Activated CD4-positive, alpha-beta T cell treated with anti-CD3 and anti-CD28 coated beads, Interleukin-2, amount 10 ng/mL, durations not matched to agents 7 days and 5 days (primary cell): ENCODE measurements at regions not wholly inside any gene's neighbourhood (a gene's known extent, or its start where the extent isn't known, plus 50 kb on each side); places are given as distances from the start of the nearest gene placed in this dataset.

ENCODE experiments used
- CTCF ChIA-PET: fragments of 350-600 bp; sonication (Branson Sonifier 250); formaldehyde crosslinking; loops from one replicate; lab custom pipeline; 2021; ENCODE audit warnings: antibody characterized with exemption; lab: Charles Lee
- POLR2A ChIA-PET: fragments of 350-600 bp; sonication (Branson Sonifier 250); formaldehyde crosslinking; loops from one replicate; lab custom pipeline; 2021; ENCODE audit warnings: antibody characterized with exemption; lab: Charles Lee
- DNase-seq: peaks from one replicate; pipeline ENCODE4 v3.0.0-alpha.2; 2020
- H3K27ac Mint-ChIP-seq: one replicate; pipeline ENCODE4 v1.8.0; 2021; ENCODE audit warnings: mild to moderate bottlenecking, moderate library complexity, mixed read lengths
- H3K27me3 Mint-ChIP-seq: one replicate; pipeline ENCODE4 v1.8.0; 2021; ENCODE audit warnings: mixed read lengths
- H3K36me3 Mint-ChIP-seq: one replicate; pipeline ENCODE4 v1.8.0; 2021; ENCODE audit warnings: low read depth, mixed read lengths
- H3K4me1 Mint-ChIP-seq: one replicate; pipeline ENCODE4 v1.8.0; 2021; ENCODE audit warnings: mixed read lengths
- H3K4me3 Mint-ChIP-seq: one replicate; pipeline ENCODE4 v1.8.0; 2021; ENCODE audit warnings: mild to moderate bottlenecking, moderate library complexity, mixed read lengths
- H3K9me3 Mint-ChIP-seq: one replicate; pipeline ENCODE4 v1.8.0; 2021; ENCODE audit warnings: mixed read lengths

DNA sequence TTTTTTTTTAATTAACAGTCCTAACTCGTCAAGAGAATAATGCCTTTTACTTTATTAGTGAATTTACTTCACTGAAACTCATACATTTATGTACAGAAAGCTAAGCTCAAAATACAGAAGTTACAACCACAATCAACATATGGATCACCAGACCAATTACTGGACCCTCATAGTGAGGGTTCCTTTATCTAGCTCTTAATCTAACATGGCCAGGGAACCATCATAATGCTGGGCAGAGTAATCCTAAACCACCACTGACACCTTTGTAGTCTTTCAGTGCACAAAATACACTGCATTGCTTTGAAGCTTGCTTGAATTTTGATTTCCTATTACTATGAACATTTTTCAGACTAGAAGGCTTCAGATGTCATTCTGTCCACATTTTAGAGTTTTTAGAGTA lies 1406.6 kb upstream of the PCDH9 start:
- no peak for DNase-seq
- no peaks in the 10 kb centered on the region for H3K4me1 Mint-ChIP-seq
- peaks cover 4% of the 10 kb centered on the region for H3K9me3 Mint-ChIP-seq
- H3K4me3 Mint-ChIP-seq, result no peak overlapping the region
- ChIA-PET CTCF (no interaction called here), POLR2A (no interaction called here)
- H3K27me3 Mint-ChIP-seq, result no peaks in the 10 kb centered on the region
- H3K27ac Mint-ChIP-seq, result no peak overlapping the region
- H3K36me3 Mint-ChIP-seq, result no peaks in the 10 kb centered on the region

DNA sequence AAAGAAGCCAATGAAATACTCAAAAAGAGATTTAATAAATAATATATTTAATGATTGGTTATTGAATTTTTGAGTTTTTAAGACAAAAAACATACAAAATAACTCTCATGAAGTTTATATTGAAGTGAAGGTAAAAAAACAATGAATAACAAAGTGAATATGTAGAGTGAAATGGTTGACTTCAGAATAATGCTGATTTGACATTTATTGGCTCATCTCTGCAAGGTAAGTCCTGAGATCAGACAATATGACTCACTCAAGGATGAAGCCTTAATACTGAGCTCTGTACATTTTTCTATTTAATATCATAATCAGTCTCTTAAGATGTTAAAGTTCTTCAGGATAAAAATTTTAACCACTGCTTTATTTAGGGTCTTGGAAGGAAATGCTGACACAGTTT lies 1398.9 kb upstream of the PCDH9 start:
- H3K4me3 Mint-ChIP-seq, result no peak overlapping the region
- no peak overlapping the region for H3K27ac Mint-ChIP-seq
- POLR2A ChIA-PET, result no interaction called here
- no peaks in the 10 kb centered on the region for H3K4me1 Mint-ChIP-seq
- peaks cover 11% of the 10 kb centered on the region for H3K9me3 Mint-ChIP-seq
- no peaks in the 10 kb centered on the region for H3K36me3 Mint-ChIP-seq
- H3K27me3 Mint-ChIP-seq, result no peaks in the 10 kb centered on the region
- DNase-seq, result no peak
- CTCF ChIA-PET, result no interaction called here

DNA sequence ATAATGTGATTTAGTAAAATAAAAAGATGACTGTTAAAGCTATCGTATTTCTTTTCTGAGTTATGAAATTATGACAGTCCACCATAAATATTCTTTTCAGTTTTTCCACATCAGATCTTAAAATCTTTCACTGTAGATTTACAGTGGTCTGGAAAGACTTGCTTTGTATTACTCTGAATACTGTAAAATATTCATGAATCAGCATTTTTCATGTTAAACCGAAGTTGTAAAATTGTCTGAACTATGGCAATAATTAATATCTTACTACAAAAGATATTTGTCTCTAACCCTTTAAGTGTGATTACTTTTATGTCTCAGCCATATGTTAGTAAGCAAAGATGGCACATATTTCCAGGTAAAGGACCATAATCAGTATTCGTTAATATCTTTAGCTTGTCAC lies 1397.2 kb upstream of the PCDH9 start:
- no peak for DNase-seq
- ChIA-PET POLR2A (no interaction called here), CTCF (no interaction called here)
- Mint-ChIP-seq H3K4me3 (no peak overlapping the region), H3K27ac (no peak overlapping the region), H3K9me3 (peaks cover 11% of the 10 kb centered on the region), H3K27me3 (no peaks in the 10 kb centered on the region), H3K36me3 (no peaks in the 10 kb centered on the region), H3K4me1 (no peaks in the 10 kb centered on the region)

DNA sequence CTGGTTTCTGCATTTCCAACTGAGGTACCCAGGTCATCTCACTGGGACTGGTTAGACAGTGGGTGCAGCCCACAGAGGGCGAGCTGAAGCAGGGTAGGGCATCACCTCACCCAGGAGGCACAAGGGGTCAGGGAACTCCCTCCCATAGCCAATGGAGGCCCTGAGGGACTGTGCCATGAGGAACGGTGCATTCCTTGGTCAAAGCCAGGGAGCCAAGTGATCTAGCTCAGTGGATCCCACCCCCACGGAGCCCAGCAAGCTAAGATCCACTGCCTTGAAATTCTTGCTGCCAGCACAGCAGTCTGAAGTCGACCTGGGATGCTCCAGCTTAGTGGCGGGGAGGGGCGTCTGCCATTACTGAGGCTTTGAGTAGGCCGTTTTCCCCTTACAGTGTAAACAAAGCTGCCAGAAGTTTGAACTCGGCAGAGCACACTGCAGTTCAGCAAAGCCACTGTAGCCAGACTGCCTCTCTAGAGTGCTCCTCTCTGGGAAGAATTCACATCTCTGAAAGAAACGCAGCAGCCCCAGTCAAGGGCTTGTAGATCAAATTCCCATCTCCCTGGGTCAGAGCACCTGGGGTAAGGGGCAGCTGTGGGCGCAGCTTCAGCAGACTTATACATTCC lies 1386.6 kb upstream of the PCDH9 start:
- no peak overlapping the region for H3K27ac Mint-ChIP-seq
- H3K9me3 Mint-ChIP-seq, result peaks cover 20% of the 10 kb centered on the region
- CTCF ChIA-PET, result no interaction called here
- no peak overlapping the region for H3K4me3 Mint-ChIP-seq
- no peaks in the 10 kb centered on the region for H3K4me1 Mint-ChIP-seq
- POLR2A ChIA-PET, result no interaction called here
- H3K36me3 Mint-ChIP-seq, result no peaks in the 10 kb centered on the region
- H3K27me3 Mint-ChIP-seq, result no peaks in the 10 kb centered on the region
- DNase-seq, result no peak

DNA sequence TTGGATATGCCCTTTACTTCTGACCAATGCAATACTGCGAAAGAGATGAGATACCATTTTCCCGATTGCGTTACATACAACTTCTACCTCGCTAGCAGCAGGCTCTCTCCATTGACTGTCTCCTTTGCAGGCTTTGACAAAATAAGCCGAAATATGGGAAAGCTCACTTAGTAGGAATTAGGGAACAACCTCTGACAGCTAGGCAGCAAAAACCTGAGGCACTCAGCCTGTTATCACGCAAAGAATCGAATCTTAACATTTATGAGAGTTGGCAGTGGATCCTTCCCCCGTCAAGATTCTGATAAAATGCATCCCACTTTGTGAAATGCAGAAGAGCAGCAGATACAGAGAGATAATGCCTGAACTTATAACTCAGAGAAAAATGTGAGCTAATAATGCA lies 1379.5 kb upstream of the PCDH9 start:
- Mint-ChIP-seq H3K4me3 (no peak overlapping the region), H3K4me1 (no peaks in the 10 kb centered on the region), H3K36me3 (no peaks in the 10 kb centered on the region), H3K9me3 (peaks cover 3% of the 10 kb centered on the region), H3K27ac (no peak overlapping the region), H3K27me3 (no peaks in the 10 kb centered on the region)
- CTCF ChIA-PET, result interaction anchor here (0.6 kb wide), 1 partner anchor 29 kb away, joined by 5 read pairs; no protein-coding TSS in a partner anchor
- POLR2A ChIA-PET, result no interaction called here
- no peak for DNase-seq

DNA sequence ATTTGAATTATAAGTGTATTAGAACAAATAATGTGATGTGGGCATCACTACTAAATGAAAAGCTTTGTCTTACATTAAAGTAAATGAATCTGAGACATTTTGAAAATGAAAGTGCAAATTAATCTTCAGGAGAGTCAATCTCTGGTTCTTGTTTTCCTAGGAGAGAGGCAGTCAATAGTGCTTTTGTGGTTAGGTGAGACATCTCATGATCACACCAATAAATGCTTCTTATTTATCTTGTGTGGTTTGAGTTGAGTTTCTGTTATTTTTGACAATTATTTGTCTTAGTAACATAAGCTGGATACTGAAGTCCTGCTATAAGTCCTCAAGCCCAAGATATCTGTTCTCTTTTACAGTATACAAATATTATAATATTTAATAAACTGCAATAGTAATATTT lies 1378.0 kb upstream of the PCDH9 start:
- ChIA-PET CTCF (no interaction called here), POLR2A (no interaction called here)
- H3K9me3 Mint-ChIP-seq, result peaks cover under 1% of the 10 kb centered on the region
- H3K27me3 Mint-ChIP-seq, result no peaks in the 10 kb centered on the region
- no peaks in the 10 kb centered on the region for H3K36me3 Mint-ChIP-seq
- DNase-seq, result no peak
- no peaks in the 10 kb centered on the region for H3K4me1 Mint-ChIP-seq
- no peak overlapping the region for H3K27ac Mint-ChIP-seq
- no peak overlapping the region for H3K4me3 Mint-ChIP-seq

DNA sequence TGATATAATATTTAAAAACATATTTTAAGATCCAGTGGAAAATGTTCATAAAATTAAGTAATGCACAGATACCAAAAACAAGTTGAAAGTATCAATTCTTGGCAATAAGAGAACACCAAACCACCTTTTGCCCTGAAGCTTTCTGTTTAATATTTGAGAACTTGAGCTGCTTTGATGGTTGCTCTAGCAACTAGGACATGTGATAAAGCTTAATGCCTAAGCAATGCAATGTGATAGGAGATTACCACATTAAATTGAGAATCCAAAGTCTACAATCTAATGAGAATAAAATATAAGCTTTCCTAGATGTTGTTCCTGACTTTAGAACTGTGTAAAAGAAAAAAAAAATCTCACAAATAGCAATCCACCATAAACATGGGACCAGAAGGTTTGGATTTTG lies 1367.5 kb upstream of the PCDH9 start:
- Mint-ChIP-seq H3K9me3 (peaks cover 8% of the 10 kb centered on the region), H3K4me3 (no peak overlapping the region), H3K36me3 (no peaks in the 10 kb centered on the region), H3K27ac (no peak overlapping the region), H3K27me3 (no peaks in the 10 kb centered on the region), H3K4me1 (no peaks in the 10 kb centered on the region)
- CTCF ChIA-PET, result no interaction called here
- POLR2A ChIA-PET, result no interaction called here
- no peak for DNase-seq

DNA sequence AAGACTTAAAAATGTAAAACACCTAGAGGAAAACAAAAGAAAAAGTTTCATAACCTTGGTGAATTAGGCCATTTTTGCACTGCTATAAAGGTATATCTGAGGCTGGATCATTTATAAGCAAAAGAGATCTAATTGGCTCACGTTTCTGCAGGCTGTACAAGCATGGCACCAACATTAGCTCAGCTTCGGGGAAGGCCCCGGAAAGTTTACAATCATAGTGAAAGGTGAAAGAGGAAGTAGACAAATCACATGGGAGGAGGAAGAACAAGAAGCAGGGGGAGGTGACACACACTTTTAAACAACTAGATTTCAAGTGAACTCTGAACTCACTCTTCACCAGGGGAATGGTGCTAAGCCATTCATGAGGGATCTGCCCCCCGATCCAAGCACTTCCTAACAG lies 1358.5 kb upstream of the PCDH9 start:
- CTCF ChIA-PET, result no interaction called here

DNA sequence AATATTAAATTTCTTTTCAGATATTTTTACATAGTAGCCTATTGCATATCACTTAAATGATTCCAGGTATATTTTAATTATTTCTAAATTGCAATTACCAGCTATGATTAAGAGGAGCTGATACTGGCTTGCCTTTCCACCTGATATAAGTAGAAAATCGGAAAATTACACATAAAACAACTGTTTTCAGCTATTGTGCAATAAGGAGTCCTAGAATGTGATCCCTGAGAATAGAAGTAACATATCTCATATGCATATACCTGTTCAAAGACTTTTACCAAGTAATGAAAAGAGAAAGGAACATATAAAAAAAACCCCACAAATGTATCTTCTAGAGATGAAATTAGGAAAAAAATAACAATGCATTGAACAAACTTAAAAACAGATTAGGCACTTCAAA lies 1354.6 kb upstream of the PCDH9 start:
- H3K27me3 Mint-ChIP-seq, result no peaks in the 10 kb centered on the region
- POLR2A ChIA-PET, result no interaction called here
- H3K27ac Mint-ChIP-seq, result no peak overlapping the region
- DNase-seq, result no peak
- CTCF ChIA-PET, result no interaction called here
- H3K36me3 Mint-ChIP-seq, result no peaks in the 10 kb centered on the region
- H3K9me3 Mint-ChIP-seq, result peaks cover 9% of the 10 kb centered on the region
- no peaks in the 10 kb centered on the region for H3K4me1 Mint-ChIP-seq
- H3K4me3 Mint-ChIP-seq, result no peak overlapping the region

More for the DNA sequence above, 1358.5 kb upstream of the PCDH9 start:
- no peak for DNase-seq
- peaks cover 13% of the 10 kb centered on the region for H3K9me3 Mint-ChIP-seq
- H3K4me1 Mint-ChIP-seq, result no peaks in the 10 kb centered on the region
- H3K27me3 Mint-ChIP-seq, result no peaks in the 10 kb centered on the region
- H3K36me3 Mint-ChIP-seq, result no peaks in the 10 kb centered on the region
- no peak overlapping the region for H3K4me3 Mint-ChIP-seq
- no peak overlapping the region for H3K27ac Mint-ChIP-seq
- POLR2A ChIA-PET, result no interaction called here

DNA sequence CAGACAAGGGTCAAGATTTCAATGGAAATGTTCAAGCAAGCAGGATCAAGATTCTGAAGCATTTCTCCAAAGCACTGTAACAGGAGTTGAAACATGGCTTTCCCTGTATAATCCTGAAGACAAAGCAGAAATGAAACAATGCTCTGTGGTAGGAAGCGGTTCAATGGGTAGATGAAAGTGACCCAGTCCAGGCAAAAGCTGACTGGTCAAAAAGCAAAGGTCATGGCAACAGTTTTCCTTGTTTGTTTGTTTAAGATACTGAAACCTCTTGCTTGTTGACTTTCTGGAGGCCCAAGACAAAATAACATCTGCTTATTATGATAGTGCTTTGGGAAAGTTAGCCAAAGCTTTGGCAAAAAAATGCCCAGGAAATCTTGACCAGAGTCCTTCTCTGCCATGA lies 1343.9 kb upstream of the PCDH9 start:
- POLR2A ChIA-PET, result no interaction called here
- H3K36me3 Mint-ChIP-seq, result no peaks in the 10 kb centered on the region
- CTCF ChIA-PET, result no interaction called here
- no peak overlapping the region for H3K4me3 Mint-ChIP-seq
- H3K27me3 Mint-ChIP-seq, result no peaks in the 10 kb centered on the region
- no peak for DNase-seq
- no peak overlapping the region for H3K27ac Mint-ChIP-seq
- peaks cover 7% of the 10 kb centered on the region for H3K9me3 Mint-ChIP-seq
- H3K4me1 Mint-ChIP-seq, result no peaks in the 10 kb centered on the region

DNA sequence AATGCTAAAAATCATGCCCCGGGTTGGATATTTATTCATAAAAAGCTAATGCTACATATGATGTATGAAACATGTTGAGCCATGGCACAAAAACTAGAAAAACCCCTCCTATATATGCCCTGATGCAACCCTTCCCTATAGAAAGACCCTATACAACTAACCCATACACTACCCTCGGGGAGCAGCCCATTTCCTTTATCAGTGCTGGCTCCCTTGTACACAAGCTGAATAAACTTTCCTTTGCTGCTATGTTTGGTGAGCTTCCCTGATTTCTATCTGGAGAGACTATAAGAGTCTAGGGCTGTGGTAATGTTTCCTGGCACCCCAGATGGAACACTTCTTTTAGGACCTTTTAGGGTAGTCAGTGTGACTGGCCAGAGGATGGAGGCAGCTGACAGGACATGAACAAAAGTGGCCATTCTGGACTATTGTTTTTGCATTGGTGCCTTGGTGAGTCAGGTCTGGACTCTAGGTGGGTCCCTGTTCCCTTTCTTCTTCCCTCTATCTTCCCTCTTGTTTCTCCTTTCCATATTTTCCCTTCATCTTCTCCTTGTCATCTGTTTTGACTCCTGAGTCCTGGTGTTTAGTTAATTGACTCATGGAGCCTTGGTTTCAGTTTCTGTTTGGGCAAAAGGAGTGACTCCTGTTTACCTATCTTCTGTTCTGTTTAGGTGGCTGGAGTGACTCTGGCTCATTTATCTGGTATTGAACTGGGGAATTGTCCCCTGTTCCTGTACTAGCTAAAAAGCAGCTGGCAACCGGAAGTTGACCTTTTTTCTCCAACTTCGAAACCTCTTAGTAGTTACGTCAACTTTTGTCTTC lies 1321.8 kb upstream of the PCDH9 start:
- ChIA-PET POLR2A (no interaction called here), CTCF (no interaction called here)
- no peaks in the 10 kb centered on the region for H3K27me3 Mint-ChIP-seq
- no peak overlapping the region for H3K4me3 Mint-ChIP-seq
- H3K9me3 Mint-ChIP-seq, result peaks cover 8% of the 10 kb centered on the region
- DNase-seq, result no peak
- H3K27ac Mint-ChIP-seq, result no peak overlapping the region
- H3K36me3 Mint-ChIP-seq, result no peaks in the 10 kb centered on the region
- H3K4me1 Mint-ChIP-seq, result no peaks in the 10 kb centered on the region

DNA sequence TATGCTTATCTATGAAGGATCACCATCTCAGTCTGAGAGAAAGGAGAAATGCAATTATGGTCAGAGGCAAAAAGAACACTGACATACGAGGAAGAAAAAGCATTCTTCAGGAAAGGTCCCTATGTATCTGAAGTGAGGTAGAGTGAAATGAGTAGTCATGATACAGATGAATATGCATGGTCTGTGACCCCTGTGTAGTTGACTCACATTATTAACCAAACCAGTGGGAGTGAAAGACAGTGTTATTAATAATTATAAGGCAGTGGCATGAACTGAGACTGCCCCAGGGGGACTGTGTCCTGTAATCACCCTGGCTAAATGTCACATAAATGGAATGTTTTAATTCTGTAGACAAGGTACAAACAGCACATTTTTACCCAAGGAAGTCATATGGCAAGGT lies 1320.2 kb upstream of the PCDH9 start:
- DNase-seq, result no peak
- H3K27me3 Mint-ChIP-seq, result no peaks in the 10 kb centered on the region
- H3K36me3 Mint-ChIP-seq, result no peaks in the 10 kb centered on the region
- peaks cover 5% of the 10 kb centered on the region for H3K9me3 Mint-ChIP-seq
- ChIA-PET CTCF (no interaction called here), POLR2A (no interaction called here)
- H3K4me3 Mint-ChIP-seq, result no peak overlapping the region
- no peaks in the 10 kb centered on the region for H3K4me1 Mint-ChIP-seq
- H3K27ac Mint-ChIP-seq, result no peak overlapping the region

DNA sequence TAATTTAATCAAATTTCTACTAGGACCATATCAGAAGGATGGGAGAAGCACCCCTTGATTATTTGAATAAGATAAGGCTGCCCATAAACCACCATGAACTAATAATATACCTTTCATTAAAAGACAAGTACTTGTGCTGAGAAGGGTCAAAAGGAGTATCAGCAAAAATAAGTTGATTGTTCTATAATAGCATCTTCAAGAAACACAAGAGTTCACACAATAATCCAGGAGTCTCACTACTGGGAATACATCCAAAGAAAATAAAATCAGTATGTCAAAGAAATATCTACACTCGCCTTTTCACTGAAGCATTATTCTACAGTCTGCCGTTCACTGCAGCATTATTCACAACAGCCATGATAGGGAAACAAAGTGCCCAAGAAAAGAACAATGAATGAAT lies 1310.1 kb upstream of the PCDH9 start:
- Mint-ChIP-seq H3K27ac (no peak overlapping the region), H3K36me3 (no peaks in the 10 kb centered on the region), H3K4me1 (no peaks in the 10 kb centered on the region), H3K9me3 (peaks cover 4% of the 10 kb centered on the region), H3K27me3 (no peaks in the 10 kb centered on the region), H3K4me3 (no peak overlapping the region)
- no peak for DNase-seq
- ChIA-PET CTCF (no interaction called here), POLR2A (no interaction called here)

DNA sequence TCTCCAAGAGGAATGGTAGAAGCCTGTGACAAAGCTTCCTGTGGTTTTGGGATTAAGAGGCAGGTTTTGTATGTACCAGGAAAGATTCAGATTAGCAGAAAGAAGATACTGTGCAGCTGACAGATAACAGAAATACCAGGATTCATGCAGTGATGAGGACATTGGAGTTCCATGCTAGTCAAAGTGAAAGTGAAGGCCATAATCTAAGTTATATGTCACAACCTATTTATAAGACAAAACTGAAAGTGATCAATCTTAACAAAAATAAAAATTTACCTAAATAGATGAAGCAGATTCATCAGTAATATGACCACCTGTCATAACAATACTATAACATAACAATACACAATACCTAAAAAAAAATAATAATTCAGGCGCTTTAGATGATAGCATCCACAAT lies 1305.2 kb upstream of the PCDH9 start:
- Mint-ChIP-seq H3K27me3 (no peaks in the 10 kb centered on the region), H3K9me3 (peaks cover 8% of the 10 kb centered on the region), H3K27ac (no peak overlapping the region), H3K4me3 (no peak overlapping the region), H3K36me3 (no peaks in the 10 kb centered on the region), H3K4me1 (no peaks in the 10 kb centered on the region)
- ChIA-PET POLR2A (no interaction called here), CTCF (no interaction called here)
- no peak for DNase-seq
